Activated CD4-positive, alpha-beta T cell treated with anti-CD3 and anti-CD28 coated beads, Interleukin-2, amount 50 U/mL, for 48 hours (primary cell): ENCODE measurements at regions not wholly inside any gene's neighbourhood (a gene's known extent, or its start where the extent isn't known, plus 50 kb on each side); places are given as distances from the start of the nearest gene placed in this dataset.

Source experiments
- DNase-seq, 2 experiments: peaks; one replicate each; pipeline ENCODE4 v3.0.0-alpha.2; 2020

- no peak for DNase-seq
These were observed 342.0 kb downstream of the SEC23A start for GRCh38 chr14:38761033-38761432.

GRCh38 chr14:38758661-38759060 is 344.4 kb downstream of the SEC23A start:
- no peak for DNase-seq

- DNase-seq: no peak
These were observed 348.0 kb downstream of the SEC23A start for GRCh38 chr14:38755036-38755435.

GRCh38 chr14:38752750-38753149 is 350.3 kb downstream of the SEC23A start:
- DNase-seq: no peak

- no peak for DNase-seq
These were observed 350.7 kb downstream of the SEC23A start for GRCh38 chr14:38752341-38752740.

- DNase-seq: no peak
These were observed 351.6 kb downstream of the SEC23A start for GRCh38 chr14:38751459-38751858.

- DNase-seq: no peak
These were observed 353.1 kb downstream of the SEC23A start for GRCh38 chr14:38749936-38750335.

- DNase-seq: no peak
These were observed 357.2 kb downstream of the SEC23A start for GRCh38 chr14:38745861-38746260.

GRCh38 chr14:38743966-38744584 is 359.0 kb downstream of the SEC23A start:
- DNase-seq: no peak

- no peak for DNase-seq
These were observed 365.2 kb downstream of the SEC23A start for GRCh38 chr14:38737686-38738407.

- no peak for DNase-seq
These were observed 368.0 kb downstream of the SEC23A start for GRCh38 chr14:38735005-38735404.

- no peak for DNase-seq
These were observed 371.1 kb downstream of the SEC23A start for GRCh38 chr14:38731962-38732361.

GRCh38 chr14:38730420-38730819 is 372.6 kb downstream of the SEC23A start:
- DNase-seq: no peak

- no peak for DNase-seq
These were observed 375.3 kb downstream of the SEC23A start for GRCh38 chr14:38727731-38728130.

GRCh38 chr14:38724621-38725020 is 378.4 kb downstream of the SEC23A start:
- DNase-seq: no peak

- no peak for DNase-seq
These were observed 379.1 kb downstream of the SEC23A start for GRCh38 chr14:38723959-38724358.

GRCh38 chr14:38723277-38723676 is 379.8 kb downstream of the SEC23A start:
- DNase-seq: no peak

GRCh38 chr14:38721822-38722431 is 381.1 kb downstream of the SEC23A start:
- peak; percentile 39 to 52 for DNase-seq

GRCh38 chr14:38718519-38718918 is 384.5 kb downstream of the SEC23A start:
- no peak for DNase-seq

- no peak for DNase-seq
These were observed 386.1 kb downstream of the SEC23A start for GRCh38 chr14:38716926-38717325.

- no peak for DNase-seq
These were observed 392.2 kb downstream of the SEC23A start for GRCh38 chr14:38710881-38711280.

- DNase-seq: no peak
These were observed 392.8 kb downstream of the SEC23A start for GRCh38 chr14:38710196-38710595.

- DNase-seq: no peak
These were observed 397.8 kb downstream of the SEC23A start for GRCh38 chr14:38705220-38705619.

- DNase-seq: no peak
These were observed 398.8 kb downstream of the SEC23A start for GRCh38 chr14:38704220-38704619.
